ENCODE measurements at regions not wholly inside any gene's neighbourhood (a gene's known extent, or its start where the extent isn't known, plus 50 kb on each side); places are given as distances from the start of the nearest gene placed in this dataset.

GRCh38 chr5:98585661-98586310, 187.7 kb upstream of the RGMB start:
- TF ChIP-seq POLR2A (IDR thresholded peaks at IDR 0.05; ENCODE audit: low read depth, low read length) = no peak
- no peak for TF ChIP-seq TAF1 (IDR thresholded peaks at IDR 0.05; ENCODE audit: low read depth, low read length)
- TF ChIP-seq POLR2AphosphoS5 (IDR thresholded peaks at IDR 0.05; ENCODE audit: low read depth, low read length) = no peak
